HCT116 (cell line): ENCODE measurements at regions not wholly inside any gene's neighbourhood (a gene's known extent, or its start where the extent isn't known, plus 50 kb on each side); places are given as distances from the start of the nearest gene placed in this dataset.

Experiments
- ATAC-seq: fragments of 200-7000 bp; cut with Tn5 transposase; 2 replicates; pipeline ENCODE4 v1.9.1; 2020; ENCODE audit warnings: mild to moderate bottlenecking, moderate library complexity
- BruUV-seq: library from RNA; stranded (reverse); fragments of 400-500 nt; replicated peaks from 2 replicates; lab custom pipeline; 2021; lab: Mats Ljungman, UMichigan
- CTCF ChIA-PET: fragments of 300-600 bp; sonication (Branson Sonifier 250); formaldehyde crosslinking; loops from one replicate; lab custom pipeline; 2021; ENCODE audit warnings: antibody characterized with exemption; lab: Charles Lee
- POLR2A ChIA-PET: fragments of 300-600, 350-600 bp; sonication (Branson Sonifier 250); formaldehyde crosslinking; loops from one replicate; lab custom pipeline; 2021; ENCODE audit warnings: antibody characterized with exemption; lab: Charles Lee
- RAD21 ChIA-PET, 2 experiments: fragments of 300-600 bp; sonication (Branson Sonifier 250); formaldehyde crosslinking; loops; one replicate each; lab custom pipeline; 2023; ENCODE audit warnings: low total read pairs in 2 of 2; ENCODE audit not compliant: uncharacterized antibody in 2 of 2, unreplicated experiment in 2 of 2, low non-redundant PET in 1 of 2; lab: Charles Lee
- DNase-seq: peaks from one replicate; pipeline ENCODE4 v3.0.0-alpha.2; 2010; ENCODE audit warnings: low read depth, low spot score
- H2AFZ ChIP-seq: fragments of 200-600 bp; shearing (Covaris generic), sonication (generic); 2 replicates; pipeline ENCODE4 v1.6.1; 2017; ENCODE audit warnings: low read depth, mixed run types, mixed read lengths, antibody characterized with exemption, low read length; ENCODE audit not compliant: poor library complexity, severe bottlenecking
- H3K27ac ChIP-seq: 2 replicates; pipeline ENCODE4 v1.5.1; 2012; ENCODE audit warnings: low read depth, low read length
- H3K27me3 ChIP-seq: fragments of 200-600 bp; sonication (generic); 2 replicates; pipeline ENCODE4 v1.6.1; 2016; ENCODE audit warnings: mixed run types, low read length, mixed read lengths; ENCODE audit not compliant: insufficient read depth
- H3K36me3 ChIP-seq, 2 experiments: fragments of 200-500 bp in 1 of 2; fragments of 200-600 bp in 1 of 2; sonication (Bioruptor generic) in 1 of 2; sonication (generic) in 1 of 2; 2 replicates each; pipeline versions ENCODE4 v1.5.1 to v1.6.1; 2014 to 2016; ENCODE audit warnings: low read length in 2 of 2, inconsistent platforms in 1 of 2, mixed read lengths in 1 of 2, mixed run types in 1 of 2; ENCODE audit not compliant: insufficient read depth in 2 of 2, control insufficient read depth in 1 of 2
- H3K4me1 ChIP-seq, 2 experiments: fragments of 200-600 bp in 1 of 2; sonication (generic) in 1 of 2; 2 replicates each; pipeline versions ENCODE4 v1.5.1 to v1.6.1; 2012 to 2017; ENCODE audit warnings: low read length in 2 of 2, inconsistent platforms in 1 of 2, mild to moderate bottlenecking in 1 of 2, mixed read lengths in 1 of 2, mixed run types in 1 of 2, moderate library complexity in 1 of 2; ENCODE audit not compliant: insufficient read depth in 2 of 2, control insufficient read depth in 1 of 2
- H3K4me2 ChIP-seq: fragments of 200-600 bp; sonication (generic); 2 replicates; pipeline ENCODE4 v1.6.1; 2017; ENCODE audit warnings: mixed run types, low read length, mixed read lengths
- H3K4me3 ChIP-seq, 2 experiments: fragments of 200-600 bp in 1 of 2; sonication (generic) in 1 of 2; replicated peaks in 1 of 2; 2 replicates each; pipeline ENCODE4 v1.5.1; 2011 to 2016; ENCODE audit warnings: low read length in 2 of 2, control low read depth in 1 of 2, low read depth in 1 of 2, mild to moderate bottlenecking in 1 of 2, mixed read lengths in 1 of 2, mixed run types in 1 of 2
- H3K79me2 ChIP-seq: fragments of 200-600 bp; sonication (generic); 2 replicates; pipeline ENCODE4 v1.6.1; 2017; ENCODE audit warnings: mild to moderate bottlenecking, mixed run types, low read length, moderate library complexity, mixed read lengths; ENCODE audit not compliant: insufficient read depth
- H3K9ac ChIP-seq: fragments of 200-600 bp; sonication (generic); 2 replicates; pipeline ENCODE4 v1.6.1; 2016; ENCODE audit warnings: low read length, mixed read lengths
- H3K9me2 ChIP-seq: fragments of 200-600 bp; sonication (generic), shearing (Covaris generic); 2 replicates; pipeline ENCODE4 v1.6.1; 2017; ENCODE audit warnings: mixed run types, mild to moderate bottlenecking, moderate library complexity; ENCODE audit not compliant: insufficient read depth
- H3K9me3 ChIP-seq, 2 experiments: fragments of 200-500 bp in 1 of 2; fragments of 200-600 bp in 1 of 2; sonication (Bioruptor generic) in 1 of 2; sonication (generic) in 1 of 2; 2 replicates each; pipeline ENCODE4 v1.6.1; 2014 to 2017; ENCODE audit warnings: low read length in 2 of 2, mixed read lengths in 2 of 2, inconsistent platforms in 1 of 2, low read depth in 1 of 2, mild to moderate bottlenecking in 1 of 2, mixed run types in 1 of 2, moderate library complexity in 1 of 2; ENCODE audit not compliant: control insufficient read depth in 1 of 2, insufficient read depth in 1 of 2
- H4K20me1 ChIP-seq: fragments of 200-600 bp; sonication (generic), shearing (Covaris generic); 2 replicates; pipeline ENCODE4 v1.6.1; 2017; ENCODE audit warnings: mixed run types, mild to moderate bottlenecking, moderate library complexity; ENCODE audit not compliant: insufficient read depth
- EGR1 ChIP-seq: IDR thresholded peaks from 2 replicates; pipeline ENCODE4 v1.6.1; 2012; ENCODE audit warnings: low read depth
- EZH2 ChIP-seq: fragments of 200-600 bp; sonication (generic); IDR thresholded peaks from 2 replicates; pipeline ENCODE4 v1.6.1; 2017; ENCODE audit warnings: antibody characterized with exemption, mixed run types
- EZH2phosphoT487 ChIP-seq: fragments of 200-600 bp; IDR thresholded peaks from 2 replicates; pipeline ENCODE4 v1.6.1; 2018; ENCODE audit warnings: antibody characterized with exemption, borderline replicate concordance
- FOSL1 ChIP-seq: IDR thresholded peaks from 2 replicates; pipeline ENCODE4 v1.6.1; 2012; ENCODE audit warnings: low read depth
- JUND ChIP-seq: IDR thresholded peaks from 2 replicates; pipeline ENCODE4 v1.6.1; 2012
- POLR2AphosphoS5 ChIP-seq: IDR thresholded peaks from 2 replicates; pipeline ENCODE4 v1.6.1; 2011; ENCODE audit warnings: mild to moderate bottlenecking, low read depth, low read length, moderate library complexity
- RAD21 ChIP-seq: IDR thresholded peaks from 2 replicates; pipeline ENCODE4 v1.6.1; 2012; ENCODE audit warnings: low read depth, mild to moderate bottlenecking
- SIN3A ChIP-seq: IDR thresholded peaks from 2 replicates; pipeline ENCODE4 v1.6.1; 2012; ENCODE audit warnings: low read depth
- SP1 ChIP-seq: IDR thresholded peaks from 2 replicates; pipeline ENCODE4 v1.6.1; 2012; ENCODE audit warnings: low read depth
- SRF ChIP-seq: IDR thresholded peaks from 2 replicates; pipeline ENCODE4 v1.6.1; 2012; ENCODE audit warnings: low read depth
- TCF7L2 ChIP-seq: IDR thresholded peaks from 2 replicates; pipeline ENCODE4 v1.7.0; 2011; ENCODE audit warnings: borderline replicate concordance, inconsistent platforms; ENCODE audit not compliant: insufficient read depth, insufficient read length; ENCODE audit errors: extremely low read depth
- YY1 ChIP-seq: IDR thresholded peaks from 2 replicates; pipeline ENCODE4 v1.6.1; 2011; ENCODE audit warnings: low read length, low read depth, moderate library complexity, mild to moderate bottlenecking; ENCODE audit not compliant: insufficient replicate concordance; ENCODE audit errors: extremely low read depth
- ZFX ChIP-seq: fragments of 450-650 bp; IDR thresholded peaks from 2 replicates; pipeline ENCODE4 v1.6.1; 2017
- ZNF274 ChIP-seq: fragments of 200-500 bp; sonication (Bioruptor generic); IDR thresholded peaks from 2 replicates; pipeline ENCODE4 v1.6.1; 2014; ENCODE audit warnings: mild to moderate bottlenecking, low read depth, low read length, inconsistent platforms
- intact Hi-C: fragments of 100-400 bp; cut with micrococcal nuclease; formaldehyde crosslinking; loops from 2 replicates; pipeline ENCODE4 v1.10.0; 2022
- TF ChIP-seq, protein P1 (sequence below): IDR thresholded peaks from 2 replicates; pipeline ENCODE4 v1.6.1; 2011; ENCODE audit warnings: mild to moderate bottlenecking, low read length, moderate library complexity; ENCODE audit not compliant: insufficient replicate concordance; ENCODE audit errors: extremely low read depth
- TF ChIP-seq, protein P2 (sequence below): IDR thresholded peaks from 2 replicates; pipeline ENCODE4 v1.6.1; 2012
- TF ChIP-seq, protein P3 (sequence below), 3 experiments: fragments of 200-600 bp in 1 of 3; sonication (generic) in 1 of 3; IDR thresholded peaks in 2 of 3; conservative IDR thresholded peaks in 1 of 3; 2 replicates each; pipeline ENCODE4 v1.5.1; 2012 to 2017; ENCODE audit warnings: low read depth in 2 of 3, low read length in 2 of 3, antibody characterized with exemption in 1 of 3, borderline replicate concordance in 1 of 3, control low read depth in 1 of 3, mild to moderate bottlenecking in 1 of 3, mixed read lengths in 1 of 3, mixed run types in 1 of 3, moderate library complexity in 1 of 3; ENCODE audit not compliant: insufficient read depth in 1 of 3

DNA sequence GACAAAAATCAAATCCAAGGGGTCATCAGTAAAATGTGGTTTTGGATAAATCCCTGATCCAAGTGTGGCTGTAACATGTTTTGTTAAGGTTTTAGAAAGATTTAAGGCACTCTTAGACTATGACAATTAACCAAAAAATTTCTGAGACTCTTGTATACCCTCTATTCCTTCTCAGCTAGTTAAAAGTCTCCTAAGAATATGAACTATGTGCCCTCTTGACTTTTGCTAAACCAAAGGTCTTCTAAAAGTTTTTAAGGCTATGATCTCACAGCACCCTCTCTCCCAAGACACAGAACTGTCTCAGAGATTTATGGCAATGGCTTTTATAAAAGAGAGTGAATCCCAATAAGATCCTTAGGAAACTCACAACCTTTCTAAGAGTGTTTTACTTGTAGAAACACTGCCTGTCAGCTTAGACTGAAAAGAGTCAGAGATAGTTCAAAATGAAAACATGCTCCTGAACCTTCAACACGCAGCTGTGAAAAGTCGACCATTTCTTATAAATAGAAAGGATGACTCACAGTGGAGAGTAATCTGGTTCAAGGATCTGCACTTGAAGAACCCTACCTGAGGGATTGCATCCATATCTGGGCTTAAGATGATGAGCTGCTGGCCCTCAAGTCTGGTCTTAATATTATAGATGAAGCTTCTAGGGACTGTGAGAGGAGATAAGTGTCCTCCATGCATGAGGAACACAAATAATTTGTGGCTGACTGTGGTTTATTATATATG lies 388.4 kb upstream of the GJE1 start:
- ATAC-seq (no peak; the same call in 1 of the 2 replicates), DNase-seq (no peak)
- Histone ChIP-seq H4K20me1 (no peaks in the 10 kb centered on the region), H3K9ac (no peak overlapping the region), H2AFZ (peak overlapping the region; percentile 70), H3K27me3 (no peaks in the 10 kb centered on the region), H3K9me3 (0 out of 4 replicates have a peak, but pooled peaks cover 0 to 3% of the 10 kb centered on the region in 2 experiments), H3K27ac (no peak overlapping the region)
- POLR2A ChIA-PET = no interaction called here
- RAD21 ChIA-PET = no interaction called here
- intact Hi-C loops = no loop called here
- TF ChIP-seq JUND (no peak), EZH2phosphoT487 (no peak), POLR2AphosphoS5 (no peak), EGR1 (no peak), YY1 (no peak), ZNF274 (no peak), SIN3A (no peak), ZFX (no peak), SRF (no peak), FOSL1 (no peak), RAD21 (no peak), SP1 (no peak), TCF7L2 (no peak), EZH2 (no peak)
- TF ChIP-seq, protein P1, sequence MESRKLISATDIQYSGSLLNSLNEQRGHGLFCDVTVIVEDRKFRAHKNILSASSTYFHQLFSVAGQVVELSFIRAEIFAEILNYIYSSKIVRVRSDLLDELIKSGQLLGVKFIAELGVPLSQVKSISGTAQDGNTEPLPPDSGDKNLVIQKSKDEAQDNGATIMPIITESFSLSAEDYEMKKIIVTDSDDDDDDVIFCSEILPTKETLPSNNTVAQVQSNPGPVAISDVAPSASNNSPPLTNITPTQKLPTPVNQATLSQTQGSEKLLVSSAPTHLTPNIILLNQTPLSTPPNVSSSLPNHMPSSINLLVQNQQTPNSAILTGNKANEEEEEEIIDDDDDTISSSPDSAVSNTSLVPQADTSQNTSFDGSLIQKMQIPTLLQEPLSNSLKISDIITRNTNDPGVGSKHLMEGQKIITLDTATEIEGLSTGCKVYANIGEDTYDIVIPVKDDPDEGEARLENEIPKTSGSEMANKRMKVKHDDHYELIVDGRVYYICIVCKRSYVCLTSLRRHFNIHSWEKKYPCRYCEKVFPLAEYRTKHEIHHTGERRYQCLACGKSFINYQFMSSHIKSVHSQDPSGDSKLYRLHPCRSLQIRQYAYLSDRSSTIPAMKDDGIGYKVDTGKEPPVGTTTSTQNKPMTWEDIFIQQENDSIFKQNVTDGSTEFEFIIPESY = no peak
- TF ChIP-seq, protein P2, sequence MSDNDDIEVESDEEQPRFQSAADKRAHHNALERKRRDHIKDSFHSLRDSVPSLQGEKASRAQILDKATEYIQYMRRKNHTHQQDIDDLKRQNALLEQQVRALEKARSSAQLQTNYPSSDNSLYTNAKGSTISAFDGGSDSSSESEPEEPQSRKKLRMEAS = no peak
- TF ChIP-seq, protein P3, sequence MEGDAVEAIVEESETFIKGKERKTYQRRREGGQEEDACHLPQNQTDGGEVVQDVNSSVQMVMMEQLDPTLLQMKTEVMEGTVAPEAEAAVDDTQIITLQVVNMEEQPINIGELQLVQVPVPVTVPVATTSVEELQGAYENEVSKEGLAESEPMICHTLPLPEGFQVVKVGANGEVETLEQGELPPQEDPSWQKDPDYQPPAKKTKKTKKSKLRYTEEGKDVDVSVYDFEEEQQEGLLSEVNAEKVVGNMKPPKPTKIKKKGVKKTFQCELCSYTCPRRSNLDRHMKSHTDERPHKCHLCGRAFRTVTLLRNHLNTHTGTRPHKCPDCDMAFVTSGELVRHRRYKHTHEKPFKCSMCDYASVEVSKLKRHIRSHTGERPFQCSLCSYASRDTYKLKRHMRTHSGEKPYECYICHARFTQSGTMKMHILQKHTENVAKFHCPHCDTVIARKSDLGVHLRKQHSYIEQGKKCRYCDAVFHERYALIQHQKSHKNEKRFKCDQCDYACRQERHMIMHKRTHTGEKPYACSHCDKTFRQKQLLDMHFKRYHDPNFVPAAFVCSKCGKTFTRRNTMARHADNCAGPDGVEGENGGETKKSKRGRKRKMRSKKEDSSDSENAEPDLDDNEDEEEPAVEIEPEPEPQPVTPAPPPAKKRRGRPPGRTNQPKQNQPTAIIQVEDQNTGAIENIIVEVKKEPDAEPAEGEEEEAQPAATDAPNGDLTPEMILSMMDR (IDR thresholded peaks at IDR 0.05 in 2 of 3, conservative IDR thresholded peaks at IDR 0.05 in 1 of 3; ENCODE audit: borderline replicate concordance in 1 of 3, insufficient read depth in 1 of 3, low read depth in 2 of 3, low read length in 2 of 3) = no peak
- TF ChIP-seq, all 23 proteins: peak for 0
- CTCF ChIA-PET = no interaction called here
- Histone ChIP-seq H3K79me2 (no peaks in the 10 kb centered on the region), H3K4me1 (peaks cover 0 to 9% of the 10 kb centered on the region in 2 experiments; a peak in 1 of 4 replicates), H3K4me2 (peak overlapping the region; percentile 27), H3K36me3 (no peaks in the 10 kb centered on the region), H3K4me3 (no peak overlapping the region), H3K9me2 (no peaks in the 10 kb centered on the region)
- no TSS peak for BruUV-seq
